Activated CD4-positive, alpha-beta T cell treated with anti-CD3 and anti-CD28 coated beads, Interleukin-10, Interleukin-2, amounts not matched to agents 100 ng/mL and 50 ng/mL, durations not matched to agents 16 hours and 8 hours (primary cell): ENCODE measurements at regions not wholly inside any gene's neighbourhood (a gene's known extent, or its start where the extent isn't known, plus 50 kb on each side); places are given as distances from the start of the nearest gene placed in this dataset.
"Not testable (repeated sequence)": the region's sequence is repeated elsewhere in the genome, so short reads cannot be mapped to it uniquely, and the experiment has no call there.

Experiments
- DNase-seq: peaks from one replicate; pipeline ENCODE4 v3.0.0-alpha.2; 2020

- no peak for DNase-seq
Measured at GRCh38 chr3:156050918-156051317, 69.5 kb upstream of the KCNAB1 start.

GRCh38 chr3:156051651-156052050, 68.7 kb upstream of the KCNAB1 start:
- no peak for DNase-seq

GRCh38 chr3:156052115-156052514, 68.3 kb upstream of the KCNAB1 start:
- DNase-seq, result no peak

- DNase-seq, result no peak
Measured at GRCh38 chr3:156059950-156060501, 60.4 kb upstream of the KCNAB1 start.

GRCh38 chr3:156068151-156068550, 52.2 kb upstream of the KCNAB1 start:
- not testable (repeated sequence) for DNase-seq

GRCh38 chr3:156070028-156070427, 50.4 kb upstream of the KCNAB1 start:
- DNase-seq, result no peak
